Lung microvascular endothelial cell (primary cell): ENCODE measurements at regions not wholly inside any gene's neighbourhood (a gene's known extent, or its start where the extent isn't known, plus 50 kb on each side); places are given as distances from the start of the nearest gene placed in this dataset.
"Not testable (repeated sequence)": the region's sequence is repeated elsewhere in the genome, so short reads cannot be mapped to it uniquely, and the experiment has no call there.

Experiments
- DNase-seq, 2 donors: peaks; one replicate each; pipeline versions ENCODE4 v3.0.0 to v3.0.0-alpha.2; 2010; ENCODE audit warnings: low read depth in 2 of 2

DNA sequence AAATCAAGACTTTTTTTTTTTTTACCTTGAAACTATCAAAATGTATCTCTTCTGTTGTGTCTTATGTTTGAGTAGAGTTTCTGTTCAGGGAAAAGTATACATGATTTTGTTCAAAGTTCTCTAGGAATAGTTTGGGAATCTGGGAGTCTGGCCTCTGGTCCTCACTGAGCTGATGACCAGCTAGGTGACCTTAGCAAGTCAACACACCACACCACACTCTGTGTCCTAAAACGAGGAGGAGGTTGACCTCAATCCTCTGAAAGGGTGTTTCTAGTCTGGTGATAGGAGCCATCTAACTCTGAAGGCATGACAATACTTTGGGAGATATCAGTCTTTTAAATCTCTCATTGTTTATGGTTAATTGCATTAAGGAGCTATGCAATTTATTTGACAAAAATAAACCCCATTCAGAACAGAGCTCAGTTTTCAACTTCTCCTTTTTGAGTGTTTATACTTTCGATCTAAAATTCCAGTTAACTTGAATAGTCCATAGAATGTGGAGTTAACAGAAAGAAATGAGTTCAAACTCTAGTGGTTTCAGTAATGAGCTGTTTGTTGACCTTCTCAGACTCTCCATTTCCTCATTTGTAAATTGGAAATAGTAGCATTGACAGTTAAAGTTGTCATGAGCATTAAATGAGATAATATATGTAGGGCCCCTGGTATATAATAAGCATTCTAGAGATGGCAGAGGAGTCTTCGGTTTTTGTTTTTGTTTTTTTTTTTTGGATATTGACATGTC is 112.2 kb upstream of the LRRN1 start:
- DNase-seq: no peak

DNA sequence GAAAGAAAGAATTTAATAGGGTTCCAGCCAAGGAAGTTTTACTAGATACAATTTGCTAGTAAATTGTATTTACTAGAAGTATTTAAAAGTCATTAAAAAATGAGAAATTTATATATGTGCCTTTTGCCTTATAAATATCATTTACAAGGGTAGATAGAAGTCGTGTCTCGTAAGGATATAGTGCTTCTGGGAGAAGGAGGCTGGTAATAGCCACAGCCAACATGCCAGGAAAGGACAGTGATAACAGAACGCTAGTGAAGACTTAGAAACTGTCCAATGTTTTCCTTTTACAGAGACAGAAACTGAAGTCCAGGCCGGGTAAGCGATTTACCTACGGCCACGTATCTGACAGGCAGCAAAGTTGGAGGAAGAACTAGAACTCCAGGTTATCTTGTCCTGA is 113.5 kb upstream of the LRRN1 start:
- no peak for DNase-seq

DNA sequence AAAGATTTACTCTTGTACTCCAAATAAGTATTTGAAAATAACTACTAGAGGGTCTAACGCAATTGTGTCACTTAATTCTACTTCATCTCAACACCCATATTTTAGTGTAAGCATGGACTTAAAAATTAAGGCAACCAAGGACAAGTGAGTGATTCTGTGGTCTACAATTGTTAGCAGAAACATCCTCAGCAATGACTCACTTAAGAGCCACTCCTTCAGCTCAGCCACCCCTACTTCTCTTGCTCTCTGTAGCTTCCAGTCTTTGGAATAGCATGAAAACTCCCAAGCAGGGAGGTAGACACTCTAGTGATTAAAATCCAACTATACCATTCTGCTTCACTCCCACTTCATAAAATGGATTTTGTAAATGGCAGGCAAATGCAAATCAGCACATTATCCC is 116.0 kb upstream of the LRRN1 start:
- no peak for DNase-seq

DNA sequence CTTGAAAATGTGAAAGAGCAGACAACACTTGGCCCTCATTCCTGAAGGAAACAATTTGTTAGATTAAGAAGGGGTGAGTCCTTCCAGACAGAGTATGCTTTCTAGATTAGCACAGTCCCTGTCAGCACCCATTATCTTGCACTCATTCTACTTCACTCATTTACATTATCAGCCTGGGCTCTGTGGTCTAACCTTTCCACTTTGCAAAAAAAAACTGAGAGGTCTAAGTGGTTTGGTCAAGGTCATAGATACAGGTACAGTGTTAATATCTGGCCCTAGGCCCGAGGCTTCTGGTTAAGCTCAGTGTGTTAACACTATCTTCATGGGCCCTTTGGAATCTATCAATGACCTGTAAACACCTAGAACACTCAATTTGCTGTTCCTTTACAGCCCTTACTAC is 123.4 kb upstream of the LRRN1 start:
- no peak for DNase-seq

DNA sequence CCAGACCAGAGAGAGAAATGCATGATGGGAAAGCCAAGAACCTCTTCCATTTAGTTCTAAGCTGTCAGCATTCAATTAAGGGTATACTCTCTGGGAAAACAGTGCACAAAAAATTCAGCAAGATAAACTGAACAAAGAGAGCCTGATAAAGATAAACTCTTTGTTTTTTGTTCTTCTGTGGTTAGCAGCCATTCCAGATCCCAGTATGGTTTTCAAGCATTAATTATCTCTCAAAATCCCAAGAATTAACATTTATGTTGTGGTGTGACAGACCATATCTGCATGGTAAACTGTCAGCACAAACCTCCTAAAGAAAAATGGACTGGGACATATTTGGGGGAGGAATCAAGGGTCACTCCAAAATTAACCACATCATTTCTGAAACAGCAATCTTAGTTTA is 124.0 kb upstream of the LRRN1 start:
- no peak for DNase-seq

DNA sequence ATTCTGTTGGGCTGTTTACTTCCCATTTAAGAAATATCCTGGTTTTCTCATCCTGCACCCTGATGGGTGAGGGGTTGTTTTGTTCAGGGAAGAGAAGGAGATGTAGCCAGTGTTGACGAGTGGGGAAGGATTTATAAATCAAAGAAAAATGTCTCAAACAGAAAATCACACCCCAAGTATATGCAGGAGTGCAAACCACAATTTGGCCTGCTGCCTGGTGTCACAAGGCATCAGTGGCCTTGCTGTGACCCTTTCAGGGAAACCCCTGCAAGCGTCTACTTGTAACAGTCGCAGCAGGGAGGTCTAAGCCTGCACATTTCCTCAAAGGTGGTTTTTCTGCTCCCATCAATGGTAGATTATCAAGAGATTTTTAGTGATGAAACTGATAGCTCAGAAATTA is 132.6 kb upstream of the LRRN1 start:
- DNase-seq: no peak

DNA sequence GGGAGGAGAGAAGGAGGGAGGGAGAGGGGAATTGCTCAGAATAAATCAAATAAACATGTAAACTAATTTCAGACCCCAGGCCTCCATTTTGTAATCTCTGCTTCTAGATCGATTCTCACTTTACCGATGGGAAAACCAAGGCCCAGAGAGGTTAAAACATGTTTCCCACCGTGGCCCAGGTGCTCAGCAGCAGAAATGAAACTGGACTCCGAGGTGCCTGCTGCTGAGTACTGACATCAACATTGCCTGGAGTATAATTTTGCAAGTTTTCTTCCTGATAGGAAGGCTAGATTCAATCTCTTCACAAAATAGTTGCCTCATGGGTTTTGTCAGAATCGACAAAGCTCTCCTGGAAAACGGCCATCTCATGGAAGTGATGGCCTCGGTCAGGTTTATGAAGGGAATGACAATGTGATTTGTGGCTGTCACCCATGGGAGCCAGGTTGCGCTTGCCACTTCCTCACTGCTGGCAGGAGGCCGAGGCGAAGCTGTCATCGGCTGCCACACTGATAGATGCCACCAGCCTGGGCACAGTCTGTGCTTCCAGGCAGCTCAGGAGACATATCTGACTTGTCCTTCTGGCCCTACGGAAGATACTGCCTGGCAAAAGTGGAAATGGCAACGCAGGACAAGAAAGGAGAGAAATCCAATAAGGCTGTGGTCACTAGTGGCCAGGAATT is 133.1 kb upstream of the LRRN1 start:
- DNase-seq: no peak

DNA sequence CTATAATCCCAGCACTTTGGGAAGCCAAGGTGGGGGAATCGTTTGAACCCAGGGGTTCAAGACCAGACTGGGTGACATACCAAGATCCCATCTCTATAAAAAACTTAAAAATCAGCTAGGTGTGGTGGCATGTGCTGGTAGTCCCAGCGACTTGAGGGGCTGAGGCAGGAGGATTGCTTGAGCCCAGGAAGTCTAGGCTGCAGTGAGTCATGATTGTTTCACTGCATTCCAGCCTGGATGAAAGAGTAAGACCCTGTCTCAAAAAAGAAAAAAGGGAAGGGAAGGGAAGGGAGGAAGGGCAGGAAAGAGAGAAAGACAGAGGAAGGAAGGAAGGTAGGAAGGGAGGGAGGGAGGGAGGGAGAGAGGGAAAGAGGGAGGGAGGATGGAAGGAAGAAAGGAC is 133.7 kb upstream of the LRRN1 start:
- no peak for DNase-seq

DNA sequence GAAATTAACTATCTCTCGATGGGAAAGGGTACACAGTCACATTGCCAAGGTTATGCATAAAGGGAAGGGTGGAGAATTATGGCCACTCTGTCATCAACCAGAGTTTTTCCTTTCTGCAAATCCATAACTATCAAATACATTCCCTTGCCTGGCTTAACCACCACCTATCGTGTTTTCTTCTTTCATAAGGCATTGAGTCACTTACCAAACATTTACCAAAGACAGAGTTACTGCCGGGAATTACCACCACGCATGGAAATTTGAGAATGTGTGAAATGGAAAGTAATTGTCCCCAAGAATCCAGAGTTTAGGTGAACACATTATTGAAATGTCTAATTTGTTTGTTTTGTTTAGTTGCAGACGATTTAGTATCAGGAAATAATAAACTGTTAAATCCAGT is 134.3 kb upstream of the LRRN1 start:
- no peak for DNase-seq

DNA sequence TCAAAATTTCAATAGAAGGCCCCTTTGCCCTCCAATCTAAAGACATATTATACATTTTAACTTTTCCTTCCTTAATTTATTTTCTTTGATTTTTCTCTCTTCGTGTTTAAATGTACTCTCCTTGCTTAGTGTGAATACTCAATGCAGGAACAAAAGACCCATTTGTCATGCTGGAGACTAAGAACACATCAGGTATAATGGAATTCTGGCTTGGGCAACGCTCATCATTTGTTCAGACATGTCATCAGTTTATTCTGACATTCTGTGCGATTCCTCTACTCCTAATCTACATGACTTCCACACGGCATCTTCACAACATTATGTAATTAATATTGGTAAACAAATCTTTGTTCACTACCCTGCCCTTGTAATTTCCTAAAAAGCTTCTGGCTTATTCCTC is 136.6 kb upstream of the LRRN1 start:
- no peak for DNase-seq

DNA sequence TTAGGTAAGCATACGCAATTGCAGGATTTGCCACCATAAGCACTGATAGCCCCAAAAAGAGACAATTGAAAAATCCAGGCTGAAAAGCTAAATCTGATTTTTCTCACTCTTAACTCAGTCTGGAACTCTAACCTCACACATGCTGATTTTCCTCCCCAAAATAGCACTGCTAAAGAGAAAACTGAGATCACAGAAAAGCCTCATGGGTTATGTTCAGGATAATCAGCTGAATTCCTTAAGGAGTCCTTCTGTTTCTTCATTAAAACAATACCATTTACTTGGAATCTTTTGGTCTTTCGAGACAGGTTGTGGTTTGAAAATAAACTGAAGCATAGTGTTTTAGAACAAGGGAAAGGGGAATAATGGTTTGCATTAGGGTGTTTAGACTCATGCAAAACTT is 144.3 kb upstream of the LRRN1 start:
- DNase-seq: no peak

DNA sequence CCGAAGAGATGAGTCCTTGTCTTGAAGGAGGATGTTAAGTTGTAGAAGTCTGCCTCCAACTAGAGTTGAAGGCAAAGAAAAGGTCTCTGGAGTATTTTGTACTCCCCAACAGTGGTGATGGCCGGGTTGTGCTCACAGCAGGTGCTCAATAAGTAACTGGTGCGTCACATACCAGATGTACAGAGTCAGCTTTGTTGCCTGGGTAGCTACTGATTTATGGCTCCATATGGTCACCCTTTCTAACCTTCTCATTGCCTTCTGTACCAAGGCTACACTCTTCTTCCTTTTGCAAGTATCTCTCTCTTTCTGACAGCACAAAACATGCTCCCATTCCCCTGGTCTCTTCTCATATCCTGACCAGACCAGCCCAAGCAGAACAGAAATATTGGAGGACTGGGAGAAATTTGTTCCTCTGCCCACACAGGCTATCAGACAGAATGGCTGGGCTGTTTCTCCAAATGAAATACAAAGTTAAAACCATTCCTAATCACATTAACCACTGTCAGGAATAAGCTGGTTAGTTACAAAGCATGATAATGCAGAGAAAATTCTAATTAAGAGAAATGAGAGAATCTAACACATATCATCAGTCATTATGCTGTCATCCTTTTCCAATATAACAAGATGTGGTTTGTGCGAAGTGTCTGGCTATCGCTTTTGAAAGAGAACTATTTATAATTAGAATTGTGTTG is 150.1 kb upstream of the LRRN1 start:
- no peak for DNase-seq

DNA sequence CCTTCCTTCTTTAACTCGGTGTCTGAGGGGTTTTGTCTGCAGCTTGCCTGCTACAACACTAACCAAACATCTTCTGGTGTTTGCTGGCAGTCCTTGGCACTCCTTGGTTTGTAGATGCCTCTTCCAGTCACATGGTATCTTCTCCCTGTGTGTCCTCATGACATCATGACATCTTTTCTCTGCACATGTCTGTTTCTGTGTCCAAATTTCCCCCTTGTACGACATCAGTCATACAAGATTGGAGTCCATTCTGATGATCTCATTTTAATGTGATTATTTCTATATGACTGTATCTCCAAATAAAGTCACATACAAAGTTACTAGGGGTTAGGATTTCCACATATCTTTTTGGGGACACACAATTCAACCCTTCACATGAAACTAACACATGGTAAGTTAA is 152.3 kb upstream of the LRRN1 start:
- DNase-seq: no peak

DNA sequence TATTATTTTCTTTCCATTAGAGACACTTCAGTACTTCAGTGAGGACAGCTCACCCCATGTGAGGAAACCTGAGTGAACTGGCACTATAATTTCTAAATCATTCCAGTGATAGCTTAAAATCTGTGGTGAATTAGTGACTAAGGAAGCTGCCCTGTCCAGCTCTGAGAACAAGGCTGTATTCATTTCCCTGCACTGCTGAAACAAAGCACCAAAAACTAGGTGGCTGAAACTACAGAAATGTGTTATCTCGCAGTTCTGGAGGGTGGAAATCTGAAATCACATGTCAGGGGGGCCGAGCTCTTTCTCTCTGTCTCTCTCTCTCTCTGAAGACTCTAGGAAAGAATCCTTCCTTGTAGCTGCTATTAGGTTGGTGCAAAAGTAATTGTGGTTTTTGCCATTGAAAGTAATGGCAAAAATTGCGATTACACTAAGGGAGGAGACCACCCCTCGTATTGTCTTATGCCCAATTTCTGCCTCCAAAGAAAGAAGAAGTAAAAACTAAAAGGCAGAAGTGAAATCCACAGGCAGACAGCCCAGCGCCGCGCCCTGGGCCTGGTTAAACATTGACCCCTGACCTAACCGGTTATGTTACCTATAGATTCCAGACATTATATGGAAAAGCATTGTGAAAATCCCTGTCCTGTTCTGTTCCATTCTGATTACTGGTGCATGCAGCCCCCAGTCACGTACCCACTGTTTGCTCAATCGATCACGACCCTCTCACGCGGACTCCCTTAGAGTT is 153.0 kb upstream of the LRRN1 start:
- not testable (repeated sequence) for DNase-seq

DNA sequence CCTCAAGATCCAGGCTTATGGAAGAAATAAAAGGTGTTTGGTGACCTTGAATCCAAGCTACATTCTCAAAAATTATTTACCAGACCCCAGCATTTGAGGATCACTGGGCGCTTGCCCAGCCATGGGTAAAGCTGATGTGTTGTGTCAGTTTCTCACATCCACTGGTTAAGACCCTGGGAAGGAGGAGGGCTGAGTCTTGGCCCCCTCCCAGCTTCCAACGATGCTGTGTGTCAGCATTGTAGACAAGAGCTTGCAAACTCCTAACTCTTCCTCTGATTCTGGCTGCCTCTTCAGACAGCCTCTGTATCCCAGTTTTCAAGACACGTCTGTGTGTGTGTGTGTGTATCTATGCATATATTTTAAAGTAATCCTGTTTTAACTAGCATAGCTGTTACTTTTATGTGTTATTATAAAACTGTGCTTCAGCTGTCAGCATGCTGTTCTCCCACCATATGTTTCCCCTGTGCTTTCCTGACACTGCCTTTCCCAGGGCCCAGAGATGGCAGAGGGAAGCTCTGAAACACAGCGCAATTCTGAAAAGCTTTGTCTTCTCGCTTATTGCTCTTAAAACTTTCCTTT is 157.3 kb upstream of the LRRN1 start:
- DNase-seq: no peak

DNA sequence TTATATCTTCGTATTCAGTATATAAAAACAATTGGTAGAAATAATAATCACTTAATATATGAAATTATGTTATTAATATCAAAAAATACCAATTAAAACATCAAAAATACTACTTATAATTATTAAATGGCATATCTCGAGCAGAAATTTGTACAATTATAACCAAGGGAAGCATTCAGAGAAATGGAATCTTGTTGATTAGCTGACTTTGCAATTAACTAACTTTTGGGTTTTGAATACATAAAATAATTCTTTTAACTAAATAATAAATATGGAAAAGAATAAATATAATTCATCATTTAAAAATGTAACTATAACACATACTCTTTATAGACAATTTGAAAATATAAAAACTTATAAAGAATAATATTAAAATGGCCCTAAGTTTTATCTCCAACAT is 160.2 kb upstream of the LRRN1 start:
- no peak for DNase-seq

DNA sequence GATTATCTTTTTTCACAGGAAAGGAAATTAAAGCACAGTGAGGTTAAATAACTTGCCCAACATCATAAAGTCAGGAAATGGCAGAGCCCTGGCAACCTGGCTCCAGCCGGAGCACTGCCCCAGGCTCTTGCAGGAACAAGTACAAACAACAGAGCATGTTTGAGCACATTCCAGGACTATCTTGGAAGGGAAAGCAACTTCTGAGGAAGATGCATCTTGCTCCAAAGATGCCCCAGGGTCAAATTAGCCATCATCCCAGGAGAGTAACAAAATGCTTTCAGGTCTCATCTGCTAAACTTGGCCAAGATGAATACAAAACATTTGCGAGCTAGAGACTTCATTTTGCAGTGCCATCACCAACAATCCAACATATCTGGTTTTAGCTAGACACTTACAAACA is 162.4 kb upstream of the LRRN1 start:
- DNase-seq: no peak

DNA sequence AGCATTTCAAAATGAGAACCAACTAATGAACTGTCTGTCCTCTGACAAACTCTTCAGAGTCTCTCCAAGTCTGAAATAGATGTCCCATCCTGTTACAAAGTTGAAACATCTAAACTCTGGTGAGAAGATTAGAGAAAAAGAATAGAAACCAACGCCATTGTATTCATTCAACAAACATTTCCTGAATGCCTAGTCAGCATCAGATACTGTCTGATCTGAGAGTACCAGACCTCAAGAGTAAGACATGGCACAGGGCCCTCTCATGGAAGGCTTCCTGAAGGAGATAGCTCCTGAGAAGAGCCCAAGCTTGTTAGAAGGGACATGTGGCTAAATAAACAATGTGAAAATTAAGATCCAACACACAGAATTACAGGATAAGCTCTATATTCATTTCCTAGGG is 164.1 kb upstream of the LRRN1 start:
- DNase-seq: no peak

DNA sequence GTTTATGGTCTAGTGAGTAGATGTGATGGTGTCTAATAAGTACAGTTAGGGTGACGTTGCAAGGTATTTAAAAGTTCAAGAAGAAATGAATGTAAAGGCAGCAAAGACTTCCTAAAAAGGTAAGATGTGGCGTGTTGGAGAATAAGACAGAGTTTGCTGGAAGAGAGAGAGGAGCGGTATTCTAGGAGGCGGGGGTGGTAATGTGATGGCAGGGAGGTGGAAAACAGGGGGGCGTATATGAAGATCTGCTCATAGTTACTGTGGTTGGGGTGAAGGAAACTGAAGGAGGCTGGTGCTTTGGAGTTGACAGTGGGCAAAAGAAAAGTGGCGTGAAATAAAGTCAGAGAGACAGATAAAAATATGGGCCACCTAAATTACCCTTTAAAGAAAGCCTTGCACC is 164.9 kb upstream of the LRRN1 start:
- DNase-seq: no peak

DNA sequence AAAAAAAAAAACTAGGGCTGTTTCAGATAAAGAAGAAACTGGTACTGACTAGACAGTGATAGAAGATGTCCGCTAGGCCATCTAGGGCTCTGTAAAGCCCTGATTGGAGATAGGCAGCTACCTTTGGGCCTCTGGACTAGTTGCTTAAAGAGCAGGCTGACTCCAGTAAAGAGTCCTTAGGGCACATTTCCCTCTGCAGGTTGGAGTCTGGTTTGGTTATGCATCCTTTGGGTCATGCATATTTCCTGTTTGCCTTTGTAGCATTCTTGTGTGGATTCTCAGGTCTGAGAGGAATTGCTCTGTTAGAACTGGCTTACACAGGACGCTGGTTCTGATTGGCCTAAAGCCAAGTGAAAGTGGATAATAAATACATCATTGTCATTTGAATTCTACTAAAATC is 165.5 kb upstream of the LRRN1 start:
- DNase-seq: no peak

DNA sequence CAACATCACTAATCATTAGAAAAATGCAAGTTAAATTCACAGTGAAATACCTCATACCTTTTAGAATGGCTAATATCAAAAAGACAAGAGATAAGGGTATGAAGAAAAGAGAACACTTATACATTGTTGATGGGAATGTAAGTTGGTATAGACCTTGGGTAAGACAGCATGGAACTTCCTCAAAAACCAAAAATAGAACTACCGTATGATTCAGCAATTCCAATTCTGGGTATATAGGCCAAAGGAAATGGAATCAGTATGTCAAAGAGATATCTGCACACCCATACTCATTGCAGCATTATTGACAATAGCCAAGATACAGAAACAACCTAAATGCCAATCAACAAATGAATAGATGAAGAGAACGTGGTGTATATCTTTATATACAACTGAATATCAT is 166.8 kb upstream of the LRRN1 start:
- no peak for DNase-seq

DNA sequence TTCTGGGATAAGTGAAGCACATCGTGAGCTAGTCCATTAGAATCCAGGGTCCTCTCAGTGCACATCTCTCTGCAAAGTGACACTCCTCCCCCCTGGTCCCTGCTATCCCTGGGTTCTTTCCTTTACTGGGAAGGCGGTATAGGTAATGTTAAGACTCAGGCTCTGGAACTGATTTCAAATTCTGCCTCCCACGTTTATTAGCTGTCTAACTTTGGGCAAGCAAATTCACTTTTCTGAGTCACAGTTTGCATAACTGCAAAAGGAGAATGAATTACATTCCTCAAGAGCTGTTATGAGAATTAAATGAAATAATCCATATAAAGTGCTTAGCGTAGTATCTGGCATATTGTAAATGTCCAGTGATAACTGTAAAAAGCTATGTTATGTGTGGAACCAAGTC is 168.1 kb upstream of the LRRN1 start:
- DNase-seq: no peak
